Epithelial cell of esophagus (primary cell): ENCODE measurements at regions not wholly inside any gene's neighbourhood (a gene's known extent, or its start where the extent isn't known, plus 50 kb on each side); places are given as distances from the start of the nearest gene placed in this dataset.

ENCODE experiments used
- DNase-seq: peaks from one replicate; pipeline ENCODE4 v3.0.0; 2010; ENCODE audit warnings: low read depth
- H3K4me3 ChIP-seq: 2 replicates; pipeline ENCODE4 v1.5.1; 2011; ENCODE audit warnings: mild to moderate bottlenecking, low read length, control low read depth
- TF ChIP-seq, protein P1 (sequence below): IDR thresholded peaks from 2 replicates; pipeline ENCODE4 v1.5.1; 2011; ENCODE audit warnings: low read depth, mild to moderate bottlenecking, low read length, control low read depth, inconsistent platforms; ENCODE audit not compliant: insufficient read depth; ENCODE audit errors: missing control alignments

DNA sequence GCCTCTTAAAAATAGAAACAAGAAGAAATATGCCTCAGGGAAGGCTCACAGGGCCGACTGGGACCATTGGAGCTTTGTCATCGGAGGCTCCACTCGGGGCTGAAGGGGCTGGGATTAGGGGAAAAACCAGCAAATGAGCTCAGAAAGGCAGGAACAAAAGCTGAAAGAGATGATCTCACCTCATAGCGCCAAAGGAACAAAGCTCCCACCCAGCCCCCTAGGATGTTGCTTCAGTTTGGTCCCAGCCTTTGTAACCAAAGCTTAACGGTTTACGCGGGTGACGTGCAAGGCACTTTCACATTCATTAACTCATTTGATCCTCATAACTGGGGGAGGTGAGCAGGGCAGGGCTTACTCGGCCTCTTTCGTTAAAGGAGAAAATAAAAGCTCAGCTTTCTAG lies 168.5 kb upstream of the DYNLRB2 start:
- TF ChIP-seq, protein P1, sequence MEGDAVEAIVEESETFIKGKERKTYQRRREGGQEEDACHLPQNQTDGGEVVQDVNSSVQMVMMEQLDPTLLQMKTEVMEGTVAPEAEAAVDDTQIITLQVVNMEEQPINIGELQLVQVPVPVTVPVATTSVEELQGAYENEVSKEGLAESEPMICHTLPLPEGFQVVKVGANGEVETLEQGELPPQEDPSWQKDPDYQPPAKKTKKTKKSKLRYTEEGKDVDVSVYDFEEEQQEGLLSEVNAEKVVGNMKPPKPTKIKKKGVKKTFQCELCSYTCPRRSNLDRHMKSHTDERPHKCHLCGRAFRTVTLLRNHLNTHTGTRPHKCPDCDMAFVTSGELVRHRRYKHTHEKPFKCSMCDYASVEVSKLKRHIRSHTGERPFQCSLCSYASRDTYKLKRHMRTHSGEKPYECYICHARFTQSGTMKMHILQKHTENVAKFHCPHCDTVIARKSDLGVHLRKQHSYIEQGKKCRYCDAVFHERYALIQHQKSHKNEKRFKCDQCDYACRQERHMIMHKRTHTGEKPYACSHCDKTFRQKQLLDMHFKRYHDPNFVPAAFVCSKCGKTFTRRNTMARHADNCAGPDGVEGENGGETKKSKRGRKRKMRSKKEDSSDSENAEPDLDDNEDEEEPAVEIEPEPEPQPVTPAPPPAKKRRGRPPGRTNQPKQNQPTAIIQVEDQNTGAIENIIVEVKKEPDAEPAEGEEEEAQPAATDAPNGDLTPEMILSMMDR = no peak
- DNase-seq = no peak
- H3K4me3 ChIP-seq = no peak overlapping the region

DNA sequence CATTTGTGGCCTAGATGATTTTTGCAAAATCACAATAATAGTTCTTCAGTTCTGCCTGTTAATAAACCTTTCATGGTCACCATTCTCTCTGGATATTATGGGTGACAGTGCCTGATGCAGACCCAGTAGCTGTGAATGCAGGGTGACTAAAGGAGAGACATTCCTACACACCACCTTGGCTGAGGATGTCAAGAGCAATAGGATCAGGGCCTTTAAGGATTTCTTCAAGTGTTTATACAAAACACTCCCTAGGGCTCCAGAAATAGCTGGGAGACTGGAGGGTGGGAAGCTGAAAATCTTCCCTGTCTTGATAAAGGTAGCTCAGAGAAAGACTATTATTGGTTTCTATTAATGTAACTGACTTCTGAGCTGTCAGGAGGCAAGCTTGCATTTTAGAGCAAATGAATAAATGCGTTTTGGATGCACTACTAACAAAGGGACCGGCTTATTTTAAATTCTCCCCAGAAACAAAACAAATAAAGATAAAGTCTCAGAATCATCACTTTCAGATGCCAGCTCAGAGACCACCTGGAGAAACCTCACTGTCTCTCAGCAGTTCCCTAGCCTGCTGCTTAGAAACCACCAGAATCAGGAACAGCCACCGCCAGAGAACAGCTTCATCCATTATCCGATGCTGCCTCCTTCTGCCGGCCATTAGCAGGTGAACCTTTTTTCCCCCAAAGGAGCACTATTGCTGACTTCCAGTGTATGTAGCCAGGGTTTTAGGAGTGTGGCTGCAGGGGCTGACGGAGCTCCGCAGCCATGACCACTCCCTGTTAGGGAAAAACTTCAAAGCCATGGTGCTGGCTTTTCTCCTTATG lies 171.4 kb upstream of the DYNLRB2 start:
- H3K4me3 ChIP-seq = no peak overlapping the region
- TF ChIP-seq, protein P1 = peak; percentile 83
- peak; percentile 74 for DNase-seq

DNA sequence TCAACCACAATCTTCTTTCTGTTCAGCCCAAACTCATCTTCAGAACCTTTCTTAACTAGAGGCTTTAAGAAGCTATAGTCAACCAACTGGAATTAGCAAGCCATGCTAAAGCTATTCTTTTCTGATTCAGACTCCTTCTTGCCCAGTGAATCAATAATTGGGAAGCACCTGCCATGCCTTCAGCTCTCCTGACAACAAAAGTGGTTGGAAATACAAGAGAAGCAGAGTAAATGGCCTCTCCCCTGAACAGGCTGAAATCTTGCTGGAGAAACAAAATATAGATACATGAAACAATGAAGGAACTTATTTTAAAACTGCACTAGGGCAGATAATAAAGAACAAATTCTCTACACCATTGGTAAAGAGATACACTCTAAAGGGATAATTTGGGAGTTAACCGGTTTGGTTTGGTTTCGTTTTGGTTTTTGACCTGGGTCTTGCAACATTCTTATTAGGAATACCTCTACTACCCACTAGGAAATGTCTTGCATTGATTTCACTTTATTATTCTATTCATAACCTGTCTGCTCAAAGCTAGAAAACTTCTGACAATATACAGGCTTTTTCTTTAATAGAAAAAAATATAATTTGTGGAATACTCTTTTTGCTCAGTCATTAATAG lies 173.6 kb upstream of the DYNLRB2 start:
- no peak for DNase-seq
- TF ChIP-seq, protein P1 = no peak
- no peak overlapping the region for H3K4me3 ChIP-seq

DNA sequence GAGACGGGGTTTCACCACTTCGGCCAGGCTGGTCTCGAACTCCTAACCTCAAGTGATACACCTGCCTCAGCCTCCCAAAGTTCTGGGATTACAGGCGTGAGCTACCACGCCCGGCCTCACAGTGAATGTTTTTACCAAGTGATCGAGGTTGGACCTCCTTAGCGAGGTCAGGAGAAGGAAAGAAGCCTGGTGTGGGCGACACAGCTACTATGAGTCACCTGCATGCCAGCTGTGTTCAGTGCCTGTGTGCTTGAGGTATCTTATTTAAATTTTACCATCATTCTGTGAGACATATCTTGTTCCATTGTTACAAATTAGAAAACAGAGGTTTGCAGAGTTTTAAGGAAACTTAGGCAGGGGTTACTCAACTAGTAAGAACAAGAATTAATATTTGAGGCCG lies 174.8 kb upstream of the DYNLRB2 start:
- no peak overlapping the region for H3K4me3 ChIP-seq
- peak; percentile 44 for DNase-seq
- TF ChIP-seq, protein P1 = no peak

DNA sequence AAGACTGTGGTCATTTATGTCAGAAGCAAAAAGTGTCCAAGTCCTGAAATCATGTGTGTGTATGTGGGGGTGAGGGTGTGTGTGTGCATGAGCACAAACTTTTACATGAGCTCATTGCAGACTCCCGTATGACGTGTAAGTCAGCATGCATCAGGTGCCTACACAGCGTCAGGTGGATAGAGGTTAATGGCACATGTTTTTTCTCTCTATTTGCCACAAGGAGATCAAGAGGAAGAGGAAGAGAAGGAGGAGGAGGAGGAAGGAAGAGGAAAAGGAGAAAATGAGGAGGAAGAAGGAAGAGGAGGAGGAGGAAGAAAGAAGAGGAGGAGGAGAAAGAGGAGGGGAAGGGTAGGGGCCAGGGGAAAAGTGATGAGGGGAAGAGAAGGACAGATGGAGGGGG lies 178.0 kb upstream of the DYNLRB2 start:
- DNase-seq = no peak
- no peak overlapping the region for H3K4me3 ChIP-seq
- TF ChIP-seq, protein P1 = no peak

DNA sequence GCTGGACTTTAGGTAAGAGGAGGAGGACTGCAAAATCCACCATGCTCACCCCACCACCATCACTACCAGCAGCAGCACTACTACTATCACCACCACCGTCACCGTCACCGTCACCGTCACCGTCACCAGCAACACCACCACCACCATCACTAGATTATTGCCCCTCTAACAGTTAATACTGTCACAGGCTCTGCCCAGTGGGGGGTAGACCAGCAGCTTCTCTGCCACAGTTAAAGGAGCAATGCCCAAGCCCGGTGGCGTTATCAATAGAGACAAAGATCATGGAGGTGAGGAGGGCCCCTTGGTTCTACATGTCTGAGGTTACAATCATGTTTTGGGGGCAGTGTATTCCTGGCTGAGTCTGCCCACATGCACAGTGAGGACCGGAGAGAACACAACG lies 184.4 kb upstream of the DYNLRB2 start:
- DNase-seq = no peak
- TF ChIP-seq, protein P1 = no peak
- no peak overlapping the region for H3K4me3 ChIP-seq
